ENCODE measurements at regions not wholly inside any gene's neighbourhood (a gene's known extent, or its start where the extent isn't known, plus 50 kb on each side); places are given as distances from the start of the nearest gene placed in this dataset.

DNA sequence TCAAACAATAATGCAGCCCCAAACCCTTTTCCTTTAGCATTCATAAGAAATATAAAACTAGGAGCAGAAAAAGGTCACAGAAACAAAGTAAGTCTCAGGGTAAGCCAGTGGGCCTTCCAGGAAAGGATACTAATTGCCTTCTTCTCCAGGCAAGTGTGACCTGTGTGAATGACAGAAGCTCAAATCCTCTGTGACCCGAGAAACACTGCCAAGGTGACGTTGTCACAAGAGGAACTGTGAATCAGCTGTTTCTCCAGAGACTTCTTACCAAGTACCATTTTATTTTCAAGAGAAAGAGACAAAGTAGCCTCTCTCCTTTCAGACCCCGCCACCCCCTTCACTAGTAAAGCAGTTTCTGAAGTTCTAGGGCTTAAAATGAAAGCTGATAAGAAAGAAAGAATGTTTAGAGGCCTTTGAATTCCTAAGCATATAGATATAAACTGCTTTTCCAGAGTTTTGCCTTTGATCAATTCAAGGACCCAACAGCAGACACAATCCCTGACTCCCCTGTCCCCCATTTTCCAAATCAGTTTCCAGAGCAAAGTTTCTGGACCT is 155.6 kb downstream of the NUF2 start:
- TF ChIP-seq CTCF (IDR thresholded peaks at IDR 0.05; ENCODE audit: extremely low read depth in 1 of 2, insufficient read depth in 1 of 2, low read depth in 1 of 2, low read length in 2 of 2) (no peak), MYC (IDR thresholded peaks at IDR 0.05; ENCODE audit: low read depth, low read length) (no peak), POLR2A (IDR thresholded peaks at IDR 0.05; ENCODE audit: low read depth, low read length) (no peak), JUN (IDR thresholded peaks at IDR 0.05; ENCODE audit: borderline replicate concordance, insufficient read depth, insufficient read length, low read depth) (no peak), EZH2 (IDR thresholded peaks at IDR 0.05; ENCODE audit: borderline replicate concordance, low read depth, low read length, severe bottlenecking) (no peak), POLR2AphosphoS5 (IDR thresholded peaks at IDR 0.05; ENCODE audit: insufficient read depth, low read depth, low read length) (no peak)
- TF ChIP-seq, protein P1, sequence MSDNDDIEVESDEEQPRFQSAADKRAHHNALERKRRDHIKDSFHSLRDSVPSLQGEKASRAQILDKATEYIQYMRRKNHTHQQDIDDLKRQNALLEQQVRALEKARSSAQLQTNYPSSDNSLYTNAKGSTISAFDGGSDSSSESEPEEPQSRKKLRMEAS (IDR thresholded peaks at IDR 0.05; ENCODE audit: insufficient read depth, insufficient read length) = no peak
